GM23248 (cell line): ENCODE measurements at regions not wholly inside any gene's neighbourhood (a gene's known extent, or its start where the extent isn't known, plus 50 kb on each side); places are given as distances from the start of the nearest gene placed in this dataset.

Source experiments
- DNase-seq: peaks from one replicate; pipeline ENCODE4 v3.0.0-alpha.2; 2015
- H2AFZ ChIP-seq: fragments of 200-600 bp; sonication (generic); 2 replicates; pipeline ENCODE4 v1.6.1; 2016; ENCODE audit warnings: antibody characterized with exemption
- H3F3A ChIP-seq: fragments of 200-600 bp; sonication (generic); 2 replicates; pipeline ENCODE4 v1.6.1; 2016; ENCODE audit warnings: mild to moderate bottlenecking, antibody characterized with exemption, mixed run types; ENCODE audit not compliant: insufficient read depth
- H3K27ac ChIP-seq: fragments of 200-600 bp; sonication (generic); 2 replicates; pipeline ENCODE4 v1.5.1; 2016; ENCODE audit warnings: mild to moderate bottlenecking
- H3K27me3 ChIP-seq: fragments of 200-600 bp; sonication (generic); replicated peaks from 2 replicates; pipeline ENCODE4 v1.6.1; 2016; ENCODE audit warnings: mild to moderate bottlenecking; ENCODE audit not compliant: insufficient read depth
- H3K36me3 ChIP-seq: fragments of 200-600 bp; sonication (generic); 2 replicates; pipeline ENCODE4 v1.6.1; 2016; ENCODE audit warnings: low read depth, mild to moderate bottlenecking
- H3K4me1 ChIP-seq: fragments of 200-600 bp; sonication (generic); 2 replicates; pipeline ENCODE4 v1.6.1; 2016; ENCODE audit warnings: mild to moderate bottlenecking; ENCODE audit not compliant: insufficient read depth
- H3K4me2 ChIP-seq: fragments of 200-600 bp; sonication (generic); one replicate; pipeline ENCODE4 v1.6.1; 2016; ENCODE audit warnings: mild to moderate bottlenecking; ENCODE audit not compliant: unreplicated experiment
- H3K4me3 ChIP-seq: fragments of 200-600 bp; sonication (generic); 2 replicates; pipeline ENCODE4 v1.5.1; 2016; ENCODE audit warnings: mild to moderate bottlenecking
- H3K79me2 ChIP-seq: fragments of 200-600 bp; sonication (generic); 2 replicates; pipeline ENCODE4 v1.6.1; 2016; ENCODE audit warnings: mild to moderate bottlenecking; ENCODE audit not compliant: insufficient read depth
- H3K9ac ChIP-seq: fragments of 200-600 bp; sonication (generic); 2 replicates; pipeline ENCODE4 v1.6.1; 2016; ENCODE audit warnings: mild to moderate bottlenecking
- H3K9me2 ChIP-seq: fragments of 200-600 bp; sonication (generic); 2 replicates; pipeline ENCODE4 v1.6.1; 2016; ENCODE audit warnings: mixed run types, mild to moderate bottlenecking, moderate library complexity; ENCODE audit not compliant: insufficient read depth
- H3K9me3 ChIP-seq: fragments of 200-600 bp; sonication (generic); one replicate; pipeline ENCODE4 v1.6.1; 2017; ENCODE audit warnings: low read depth
- H4K20me1 ChIP-seq: fragments of 200-600 bp; sonication (generic); 2 replicates; pipeline ENCODE4 v1.6.0; 2016; ENCODE audit not compliant: insufficient read depth
- EZH2 ChIP-seq: fragments of 200-600 bp; sonication (generic); IDR thresholded peaks from 2 replicates; pipeline ENCODE4 v1.6.1; 2018; ENCODE audit warnings: antibody characterized with exemption, mild to moderate bottlenecking; ENCODE audit not compliant: insufficient read depth, poor library complexity, severe bottlenecking
- EZH2phosphoT487 ChIP-seq: fragments of 200-600 bp; sonication (generic); IDR thresholded peaks from 2 replicates; pipeline ENCODE4 v1.6.1; 2018; ENCODE audit warnings: antibody characterized with exemption, moderate library complexity, mild to moderate bottlenecking, low read depth; ENCODE audit not compliant: insufficient read depth
- WGBS, 2 experiments: methylation state at CpG; one replicate each; pipeline ENCODE4 v1.1.6; 2015 to 2017; ENCODE audit warnings: low lambda C conversion rate in 2 of 2, low coverage in 1 of 2; ENCODE audit errors: missing lambda C conversion rate in 2 of 2; 5-methylcytosine and 5-hydroxymethylcytosine counted together
- in situ Hi-C: fragments of 300-500 bp; cut with MboI; formaldehyde crosslinking; loops from 2 replicates; pipeline ENCODE4 v1.15.0; 2020

DNA sequence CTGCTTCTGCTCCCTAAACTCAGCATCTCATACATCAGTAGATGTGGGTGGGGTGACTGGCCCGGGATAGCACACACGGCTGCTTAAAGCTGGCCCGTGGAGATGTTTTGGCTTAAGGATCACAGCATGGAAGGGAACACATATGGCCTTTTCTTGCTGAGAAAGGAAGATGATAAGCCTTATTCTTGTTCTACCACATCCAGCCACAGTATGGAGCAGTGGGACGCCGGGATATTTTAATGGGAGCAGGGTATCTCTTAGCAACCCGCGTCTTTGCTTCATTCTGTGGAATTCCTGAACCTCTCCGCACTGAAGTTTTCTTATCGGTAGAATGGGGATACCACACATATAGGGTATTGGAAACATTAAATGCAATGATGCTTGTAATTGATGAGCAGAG lies 94.1 kb upstream of the PROK2 start:
- TF ChIP-seq EZH2 (no peak), EZH2phosphoT487 (no peak)

DNA sequence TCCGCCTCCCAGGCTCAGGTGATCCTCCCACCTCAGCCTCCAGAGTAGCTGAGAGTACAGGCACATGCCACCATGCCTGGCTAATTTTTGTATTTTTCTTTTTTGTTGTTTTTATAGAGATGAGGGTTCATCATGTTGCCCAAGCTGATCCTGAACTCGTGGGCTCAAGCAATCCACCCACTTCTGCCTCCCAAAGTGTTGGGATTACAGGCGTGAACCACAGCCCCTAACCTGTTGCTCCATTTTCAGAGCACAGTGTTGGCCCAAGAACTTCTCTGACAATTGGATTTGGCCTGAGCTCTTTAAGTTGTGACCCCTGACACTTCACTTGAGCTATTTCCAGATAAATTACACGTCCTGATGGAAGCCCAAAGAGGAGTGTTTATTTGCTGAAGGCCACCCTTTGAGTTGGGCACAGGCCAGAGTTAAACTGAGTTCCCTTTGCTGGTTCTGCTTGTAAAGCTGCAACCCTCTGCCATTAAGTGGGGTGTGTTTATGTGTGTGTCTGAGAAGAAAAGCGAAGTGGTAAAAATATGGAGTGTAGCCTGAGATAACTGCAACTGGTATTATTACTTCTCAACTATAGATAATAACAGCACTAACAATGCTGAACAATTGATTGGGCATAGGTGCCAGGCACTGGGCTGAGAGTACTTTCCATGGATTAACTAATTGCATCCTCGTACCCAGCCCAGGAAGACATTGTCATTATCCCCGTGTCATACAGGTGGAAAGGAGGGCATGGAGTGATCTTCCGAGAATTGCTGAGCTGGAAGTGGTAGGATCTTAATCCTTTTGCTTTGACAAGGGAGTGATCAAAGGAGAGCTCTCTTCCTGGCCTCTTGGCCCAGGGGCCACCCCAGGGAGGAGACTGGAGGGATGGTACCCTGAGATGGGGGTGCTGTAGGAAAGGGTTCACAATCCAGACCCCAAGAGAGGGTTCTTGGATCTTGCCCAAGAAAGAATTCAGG lies 91.5 kb upstream of the PROK2 start:
- H3K9me3 ChIP-seq: no peaks in the 10 kb centered on the region
- no peak overlapping the region for H3K4me3 ChIP-seq
- no peak overlapping the region for H2AFZ ChIP-seq
- no peaks in the 10 kb centered on the region for H3K4me1 ChIP-seq
- no peak for DNase-seq
- in situ Hi-C loops: loop anchor here (10.0 kb wide), 1 partner anchor 948 kb away; no protein-coding TSS in a partner anchor
- H3K9me2 ChIP-seq: no peaks in the 10 kb centered on the region
- H3F3A ChIP-seq: no peaks in the 10 kb centered on the region
- no peak for TF ChIP-seq EZH2phosphoT487
- TF ChIP-seq EZH2: no peak
- H3K9ac ChIP-seq: no peak overlapping the region
- H3K79me2 ChIP-seq: no peaks in the 10 kb centered on the region
- peaks cover 3% of the 10 kb centered on the region; the same call in 1 of the 2 replicates for H3K27me3 ChIP-seq
- H3K36me3 ChIP-seq: no peaks in the 10 kb centered on the region
- H3K27ac ChIP-seq: no peak overlapping the region
- H4K20me1 ChIP-seq: no peaks in the 10 kb centered on the region
- WGBS, 2 experiments: 67 to 72% methylated on average over 8 of the region's 8 CpGs
- H3K4me2 ChIP-seq: no peak overlapping the region

More for the DNA sequence above, 94.1 kb upstream of the PROK2 start:
- 75 to 78% methylated on average over 9 of the region's 9 CpGs for WGBS, 2 experiments
- Histone ChIP-seq H3K4me1 (no peaks in the 10 kb centered on the region), H4K20me1 (no peaks in the 10 kb centered on the region), H3K36me3 (no peaks in the 10 kb centered on the region), H3K9me3 (no peaks in the 10 kb centered on the region), H3K27ac (no peak overlapping the region), H3F3A (no peaks in the 10 kb centered on the region), H3K4me3 (no peak overlapping the region), H3K9ac (no peak overlapping the region), H3K79me2 (no peaks in the 10 kb centered on the region), H3K27me3 (peaks cover 18% of the 10 kb centered on the region), H2AFZ (no peak overlapping the region), H3K9me2 (no peaks in the 10 kb centered on the region), H3K4me2 (no peak overlapping the region)
- DNase-seq: no peak
- in situ Hi-C loops: loop anchor here (10.0 kb wide), 1 partner anchor 946 kb away; no protein-coding TSS in a partner anchor

DNA sequence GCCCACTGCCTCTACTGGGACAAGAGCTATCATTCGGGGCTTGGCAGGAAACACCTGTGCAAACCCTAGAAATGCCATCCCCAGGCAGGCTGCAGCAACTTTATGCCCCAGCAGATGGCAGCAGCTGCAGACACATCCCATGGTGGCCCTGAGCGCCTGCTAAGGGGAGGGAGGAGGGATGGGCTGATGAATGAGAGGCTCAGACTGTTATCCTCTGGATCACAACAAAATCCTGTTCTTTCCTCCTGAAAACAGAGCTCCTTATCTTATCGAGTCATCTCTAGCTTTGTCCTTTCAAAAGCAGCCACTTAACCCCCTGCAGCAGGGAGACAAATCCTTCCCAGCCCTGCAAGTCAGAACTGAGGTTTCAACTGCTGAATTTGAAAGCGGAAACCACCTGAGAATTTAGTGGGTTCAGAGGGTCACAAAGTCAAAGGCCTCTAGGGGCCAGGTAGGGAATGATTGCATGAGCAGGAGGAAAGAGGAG lies 90.6 kb upstream of the PROK2 start:
- Histone ChIP-seq H4K20me1 (no peaks in the 10 kb centered on the region), H3K4me1 (no peaks in the 10 kb centered on the region), H3K9me2 (no peaks in the 10 kb centered on the region), H3K27me3 (peaks cover 10% of the 10 kb centered on the region; the same call in 1 of the 2 replicates), H3K9me3 (no peaks in the 10 kb centered on the region), H3K9ac (no peak overlapping the region), H3K27ac (no peak overlapping the region), H3K4me2 (no peak overlapping the region), H3K36me3 (no peaks in the 10 kb centered on the region), H3K4me3 (no peak overlapping the region), H3F3A (no peaks in the 10 kb centered on the region), H3K79me2 (no peaks in the 10 kb centered on the region), H2AFZ (no peak overlapping the region)
- peak; percentile 86 for DNase-seq
- no peak for TF ChIP-seq EZH2
- TF ChIP-seq EZH2phosphoT487: no peak
- in situ Hi-C loops: loop anchor here (10.0 kb wide), 1 partner anchor 949 kb away; no protein-coding TSS in a partner anchor
- 22 to 25% methylated on average over 4 of the region's 4 CpGs for WGBS, 2 experiments

DNA sequence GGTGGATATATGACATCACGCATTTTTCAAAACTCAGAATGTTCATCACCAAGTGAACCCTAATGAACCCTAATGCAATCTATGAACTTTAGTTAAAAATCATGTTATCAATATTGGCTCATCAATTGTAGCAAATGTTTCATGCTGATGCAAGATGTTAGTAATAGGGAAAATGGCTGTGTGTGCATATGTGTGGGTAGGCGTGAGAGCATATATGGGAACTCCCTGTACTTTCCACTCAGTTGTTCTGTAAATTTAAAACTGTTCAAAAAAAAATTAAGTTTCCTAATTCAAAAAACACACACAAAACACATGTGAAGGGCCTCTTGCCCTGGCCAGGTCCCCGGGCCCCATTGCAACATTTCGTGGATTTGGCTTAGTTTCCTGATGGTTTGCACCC lies 89.7 kb upstream of the PROK2 start:
- no peaks in the 10 kb centered on the region for H3K9me3 ChIP-seq
- no peak overlapping the region for H3K4me2 ChIP-seq
- H3K9ac ChIP-seq: no peak overlapping the region
- 58 to 61% methylated on average over 4 of the region's 4 CpGs for WGBS, 2 experiments
- H3K4me1 ChIP-seq: no peaks in the 10 kb centered on the region
- peaks cover 14% of the 10 kb centered on the region; the same call in 1 of the 2 replicates for H3K27me3 ChIP-seq
- no peaks in the 10 kb centered on the region for H3F3A ChIP-seq
- no peaks in the 10 kb centered on the region for H3K9me2 ChIP-seq
- no peaks in the 10 kb centered on the region for H4K20me1 ChIP-seq
- DNase-seq: no peak
- H3K27ac ChIP-seq: no peak overlapping the region
- no peak overlapping the region for H2AFZ ChIP-seq
- no peak for TF ChIP-seq EZH2phosphoT487
- TF ChIP-seq EZH2: no peak
- in situ Hi-C loops: loop anchor here (10.0 kb wide), 1 partner anchor 950 kb away; no protein-coding TSS in a partner anchor
- H3K4me3 ChIP-seq: no peak overlapping the region
- H3K79me2 ChIP-seq: no peaks in the 10 kb centered on the region
- no peaks in the 10 kb centered on the region for H3K36me3 ChIP-seq
